Natural killer cell (primary cell): ENCODE measurements at regions not wholly inside any gene's neighbourhood (a gene's known extent, or its start where the extent isn't known, plus 50 kb on each side); places are given as distances from the start of the nearest gene placed in this dataset.

ENCODE experiments used
- ATAC-seq, 3 donors: fragments of 150-1000 bp in 2 of 3; fragments of 200-7000 bp in 1 of 3; cut with Tn5 transposase; 1 replicate in 1 of 3; 2 replicates in 2 of 3; pipeline ENCODE4 v1.10.0; 2021; ENCODE audit warnings: mild to moderate bottlenecking in 2 of 3, moderate library complexity in 2 of 3
- DNase-seq, 2 donors: peaks; one replicate each; pipeline versions ENCODE4 v3.0.0 to v3.0.0-alpha.2; 2013 to 2021; ENCODE audit warnings: mixed read lengths in 1 of 2
- H3K27ac ChIP-seq: one replicate; pipeline ENCODE4 v1.5.1; 2013; ENCODE audit warnings: mild to moderate bottlenecking, low read length
- H3K27me3 ChIP-seq: one replicate; pipeline ENCODE4 v1.6.1; 2013; ENCODE audit warnings: low read length; ENCODE audit not compliant: control insufficient read depth, insufficient read depth
- H3K36me3 ChIP-seq: one replicate; pipeline ENCODE4 v1.6.1; 2013; ENCODE audit warnings: low read length; ENCODE audit not compliant: control insufficient read depth, insufficient read depth
- H3K4me1 ChIP-seq: one replicate; pipeline ENCODE4 v1.6.1; 2013; ENCODE audit warnings: low read length; ENCODE audit not compliant: control insufficient read depth, insufficient read depth
- H3K4me3 ChIP-seq: one replicate; pipeline ENCODE4 v1.5.1; 2013; ENCODE audit warnings: low read length
- H3K9me3 ChIP-seq: one replicate; pipeline ENCODE4 v1.6.1; 2013; ENCODE audit warnings: low read length; ENCODE audit not compliant: control insufficient read depth, insufficient read depth
- H3K27ac Mint-ChIP-seq, 2 donors: one replicate each; pipeline ENCODE4 v1.8.0; 2022; ENCODE audit warnings: mild to moderate bottlenecking in 2 of 2, mixed read lengths in 2 of 2, moderate library complexity in 1 of 2
- H3K27me3 Mint-ChIP-seq, 2 donors: one replicate each; pipeline ENCODE4 v1.8.0; 2022; ENCODE audit warnings: low read depth in 2 of 2, mixed read lengths in 2 of 2
- H3K36me3 Mint-ChIP-seq: one replicate; pipeline ENCODE4 v1.8.0; 2022; ENCODE audit warnings: mixed read lengths
- H3K4me1 Mint-ChIP-seq, 2 donors: one replicate each; pipeline ENCODE4 v1.8.0; 2022; ENCODE audit warnings: mixed read lengths in 2 of 2
- H3K4me3 Mint-ChIP-seq: one replicate; pipeline ENCODE4 v1.8.0; 2022; ENCODE audit warnings: mild to moderate bottlenecking, moderate library complexity, mixed read lengths
- H3K9me3 Mint-ChIP-seq, 2 donors: one replicate each; pipeline ENCODE4 v1.8.0; 2022; ENCODE audit warnings: mixed read lengths in 2 of 2
- CTCF ChIP-seq: fragments of 200-600 bp; IDR thresholded peaks from one replicate; pipeline ENCODE4 v1.8.0; 2022; ENCODE audit warnings: antibody characterized with exemption
- WGBS: methylation state at CpG from one replicate; pipeline ENCODE4 v1.1.7; 2013; ENCODE audit warnings: missing lambda C conversion rate; ENCODE audit not compliant: insufficient coverage; 5-methylcytosine and 5-hydroxymethylcytosine counted together
- intact Hi-C: fragments of 100-400 bp; cut with micrococcal nuclease; formaldehyde crosslinking; loops from one replicate; pipeline ENCODE4 v1.14.2; 2022

DNA sequence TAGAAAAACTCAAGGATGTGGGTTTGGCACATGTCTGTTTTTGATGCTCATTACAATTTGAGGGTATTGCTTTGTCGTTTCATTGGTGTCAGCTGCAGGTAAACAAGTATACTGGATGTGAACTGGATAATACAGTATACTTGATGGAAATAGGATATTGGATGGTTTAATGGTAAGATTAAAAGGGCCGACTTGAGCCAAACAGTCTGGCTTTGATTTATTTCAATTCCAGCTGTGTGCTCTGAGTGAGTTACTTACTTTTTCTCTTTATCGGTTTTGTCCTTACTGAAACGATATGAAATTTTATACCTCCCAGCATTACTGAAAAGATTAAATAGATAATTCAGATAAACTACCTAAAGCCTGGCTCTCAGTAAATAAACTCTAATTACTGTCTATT is 227.6 kb downstream of the ASXL3 start:
- intact Hi-C loops: no loop called here
- Mint-ChIP-seq H3K36me3 (no peaks in the 10 kb centered on the region), H3K27ac (no peak overlapping the region), H3K9me3 (peaks cover 6 to 8% of the 10 kb centered on the region in 2 donors), H3K4me3 (no peak overlapping the region), H3K4me1 (no peaks in the 10 kb centered on the region), H3K27me3 (no peaks in the 10 kb centered on the region)
- TF ChIP-seq CTCF: no peak
- DNase-seq (no peak), ATAC-seq (no peak)
- H3K27me3 ChIP-seq: no peaks in the 10 kb centered on the region
- H3K27ac ChIP-seq: no peak overlapping the region
- H3K4me1 ChIP-seq: no peaks in the 10 kb centered on the region
- H3K4me3 ChIP-seq: no peak overlapping the region
- no peaks in the 10 kb centered on the region for H3K9me3 ChIP-seq
- no peaks in the 10 kb centered on the region for H3K36me3 ChIP-seq
- WGBS: 81% methylated on average over 3 of the region's 4 CpGs

- H3K4me3 Mint-ChIP-seq: no peak overlapping the region
- no peaks in the 10 kb centered on the region for H3K36me3 Mint-ChIP-seq
- H3K27me3 ChIP-seq: no peaks in the 10 kb centered on the region
- no peak for ATAC-seq
- H3K27me3 Mint-ChIP-seq: no peaks in the 10 kb centered on the region
- H3K9me3 Mint-ChIP-seq: peaks cover 3 to 4% of the 10 kb centered on the region in 2 donors
- H3K27ac Mint-ChIP-seq: no peak overlapping the region
- H3K9me3 ChIP-seq: no peaks in the 10 kb centered on the region
- H3K4me3 ChIP-seq: no peak overlapping the region
- TF ChIP-seq CTCF: no peak
- intact Hi-C loops: no loop called here
- H3K36me3 ChIP-seq: no peaks in the 10 kb centered on the region
- no peaks in the 10 kb centered on the region for H3K4me1 Mint-ChIP-seq
- DNase-seq: no peak
- 62% methylated on average over 3 of the region's 3 CpGs for WGBS
- no peaks in the 10 kb centered on the region for H3K4me1 ChIP-seq
- H3K27ac ChIP-seq: no peak overlapping the region
Observed at GRCh38 chr18:33804258-33804657, 226.2 kb downstream of the ASXL3 start.

DNA sequence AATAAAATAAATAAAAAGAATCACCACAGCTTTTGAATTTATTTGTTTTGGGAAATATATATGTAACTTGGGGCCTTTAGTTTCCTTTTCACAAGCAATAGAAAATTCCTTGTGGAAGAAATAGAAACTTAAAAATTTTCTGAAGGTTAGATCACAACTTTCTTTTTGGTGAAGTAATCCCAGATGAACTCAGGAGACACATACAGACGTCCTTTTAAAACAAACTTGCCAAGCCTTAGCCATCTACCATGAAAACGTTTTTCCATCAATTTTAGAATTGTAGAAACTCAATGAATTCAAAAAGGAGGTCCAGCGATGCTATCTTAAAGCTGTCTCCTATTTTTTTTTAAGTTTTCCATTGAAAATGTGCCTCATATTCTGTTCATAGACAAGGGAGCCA is 225.6 kb downstream of the ASXL3 start:
- Mint-ChIP-seq H3K36me3 (no peaks in the 10 kb centered on the region), H3K4me1 (no peaks in the 10 kb centered on the region), H3K27me3 (no peaks in the 10 kb centered on the region), H3K4me3 (no peak overlapping the region), H3K9me3 (peaks cover 3 to 4% of the 10 kb centered on the region in 2 donors), H3K27ac (no peak overlapping the region)
- WGBS: 63% methylated on average over 3 of the region's 3 CpGs
- H3K4me1 ChIP-seq: no peaks in the 10 kb centered on the region
- ATAC-seq: no peak
- no peaks in the 10 kb centered on the region for H3K36me3 ChIP-seq
- DNase-seq: no peak
- no peak for TF ChIP-seq CTCF
- intact Hi-C loops: no loop called here
- no peaks in the 10 kb centered on the region for H3K27me3 ChIP-seq
- H3K27ac ChIP-seq: no peak overlapping the region
- H3K9me3 ChIP-seq: no peaks in the 10 kb centered on the region
- H3K4me3 ChIP-seq: no peak overlapping the region

DNA sequence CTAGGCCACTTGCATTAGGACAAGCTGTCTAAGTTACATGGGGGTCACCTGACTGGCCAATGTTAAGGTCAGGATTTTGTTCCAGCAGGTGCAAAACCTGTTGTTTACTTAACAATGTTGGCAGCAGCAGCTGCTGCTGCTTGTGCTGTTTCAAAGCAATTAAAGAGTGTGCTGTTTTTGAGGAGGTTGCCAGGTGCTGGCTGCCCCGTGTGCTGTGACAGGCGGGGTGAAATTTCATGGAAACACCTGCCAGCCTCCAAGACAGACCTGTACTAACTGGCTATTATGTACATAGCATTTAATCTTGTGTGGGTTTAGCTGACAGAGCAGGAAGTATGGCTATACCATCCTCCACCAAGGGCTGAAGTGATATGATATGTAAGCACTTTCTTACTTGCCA is 224.9 kb downstream of the ASXL3 start:
- Histone ChIP-seq H3K4me3 (no peak overlapping the region), H3K36me3 (no peaks in the 10 kb centered on the region), H3K4me1 (no peaks in the 10 kb centered on the region), H3K27ac (no peak overlapping the region), H3K9me3 (no peaks in the 10 kb centered on the region), H3K27me3 (no peaks in the 10 kb centered on the region)
- ATAC-seq: no peak
- Mint-ChIP-seq H3K4me1 (no peaks in the 10 kb centered on the region), H3K27ac (no peak overlapping the region), H3K36me3 (no peaks in the 10 kb centered on the region), H3K9me3 (peaks cover 3 to 4% of the 10 kb centered on the region in 2 donors), H3K4me3 (no peak overlapping the region), H3K27me3 (no peaks in the 10 kb centered on the region)
- TF ChIP-seq CTCF: no peak
- no peak for DNase-seq
- WGBS: 26% methylated on average over 2 of the region's 2 CpGs
- intact Hi-C loops: no loop called here
